PC-3 (cell line): ENCODE measurements at regions not wholly inside any gene's neighbourhood (a gene's known extent, or its start where the extent isn't known, plus 50 kb on each side); places are given as distances from the start of the nearest gene placed in this dataset.

Experiments
- ATAC-seq: fragments of 200-7000 bp; cut with Tn5 transposase; 2 replicates; pipeline ENCODE4 v1.9.1; 2020; ENCODE audit warnings: mild to moderate bottlenecking, moderate library complexity
- BruUV-seq: library from RNA; stranded (reverse); fragments of 400-500 nt; replicated peaks from 2 replicates; lab custom pipeline; 2021; lab: Mats Ljungman, UMichigan
- CTCF ChIA-PET: fragments of 300-600 bp; sonication (Branson Sonifier 250); formaldehyde crosslinking; loops from one replicate; lab custom pipeline; 2022; ENCODE audit warnings: antibody characterized with exemption; lab: Charles Lee
- POLR2A ChIA-PET: fragments of 300-600 bp; sonication (Branson Sonifier 250); formaldehyde crosslinking; loops from one replicate; lab custom pipeline; 2022; ENCODE audit warnings: antibody characterized with exemption; ENCODE audit not compliant: unreplicated experiment; lab: Charles Lee
- DNase-seq: peaks from one replicate; pipeline ENCODE4 v3.0.0-alpha.2; 2015
- H2AFZ ChIP-seq: fragments of 300-600 bp; sonication (generic); 2 replicates; pipeline ENCODE4 v1.6.0; 2016; ENCODE audit warnings: antibody characterized with exemption, low read length
- H3F3A ChIP-seq: fragments of 300-600 bp; sonication (generic); one replicate; pipeline ENCODE4 v1.6.0; 2017; ENCODE audit warnings: antibody characterized with exemption, low read length, control low read depth, mild to moderate bottlenecking; ENCODE audit not compliant: unreplicated experiment
- H3K27ac ChIP-seq: fragments of 300-600 bp; sonication (generic); 2 replicates; pipeline ENCODE4 v1.5.1; 2016; ENCODE audit warnings: mild to moderate bottlenecking, low read length
- H3K27me3 ChIP-seq: fragments of 300-600 bp; sonication (generic); 2 replicates; pipeline ENCODE4 v1.6.1; 2016; ENCODE audit warnings: low read length, mixed read lengths
- H3K36me3 ChIP-seq: fragments of 300-600 bp; sonication (generic); 2 replicates; pipeline ENCODE4 v1.6.1; 2016; ENCODE audit warnings: low read depth, mixed run types, low read length, mixed read lengths
- H3K4me1 ChIP-seq: fragments of 300-600 bp; sonication (generic); 2 replicates; pipeline ENCODE4 v1.5.1; 2016; ENCODE audit warnings: low read length; ENCODE audit not compliant: insufficient read depth
- H3K4me2 ChIP-seq: fragments of 300-600 bp; sonication (generic); 2 replicates; pipeline ENCODE4 v1.6.0; 2016; ENCODE audit warnings: low read length
- H3K4me3 ChIP-seq: fragments of 300-600 bp; sonication (generic); 2 replicates; pipeline ENCODE4 v1.5.1; 2016; ENCODE audit warnings: mild to moderate bottlenecking, low read length, mixed read lengths
- H3K79me2 ChIP-seq: fragments of 300-600 bp; sonication (generic); 2 replicates; pipeline ENCODE4 v1.6.1; 2017; ENCODE audit warnings: low read length, mixed read lengths
- H3K9ac ChIP-seq: fragments of 300-600 bp; sonication (generic); 2 replicates; pipeline ENCODE4 v1.6.0; 2016; ENCODE audit warnings: mild to moderate bottlenecking, low read length
- H3K9me2 ChIP-seq: fragments of 300-600 bp; sonication (generic); replicated peaks from 2 replicates; pipeline ENCODE4 v1.6.1; 2016; ENCODE audit warnings: mixed run types, low read length, mixed read lengths
- H3K9me3 ChIP-seq: fragments of 300-600 bp; sonication (generic); 2 replicates; pipeline ENCODE4 v1.6.1; 2016; ENCODE audit warnings: low read length, mixed read lengths
- H4K20me1 ChIP-seq: fragments of 300-600 bp; sonication (generic); 2 replicates; pipeline ENCODE4 v1.6.1; 2016; ENCODE audit warnings: low read length, mixed read lengths
- CTCF ChIP-seq: fragments of 300-600 bp; sonication (generic); conservative IDR thresholded peaks from 2 replicates; pipeline ENCODE4 v1.5.1; 2017; ENCODE audit warnings: antibody characterized with exemption, low read depth, mild to moderate bottlenecking, low read length
- EZH2 ChIP-seq: fragments of 300-600 bp; sonication (generic); IDR thresholded peaks from one replicate; pipeline ENCODE4 v1.6.1; 2017; ENCODE audit warnings: antibody characterized with exemption, mild to moderate bottlenecking, low read length; ENCODE audit not compliant: unreplicated experiment
- EZH2phosphoT487 ChIP-seq: fragments of 300-600 bp; sonication (generic); IDR thresholded peaks from 2 replicates; pipeline ENCODE4 v1.6.1; 2018; ENCODE audit warnings: mild to moderate bottlenecking, antibody characterized with exemption, low read length, borderline replicate concordance
- intact Hi-C: fragments of 100-400 bp; cut with micrococcal nuclease; formaldehyde crosslinking; loops from 2 replicates; pipeline ENCODE4 v1.9.0; 2023

GRCh38 chr10:113259576-113260226, 293.2 kb upstream of the HABP2 start:
- Histone ChIP-seq H3F3A (no peaks in the 10 kb centered on the region), H4K20me1 (no peaks in the 10 kb centered on the region), H3K4me2 (no peak overlapping the region), H2AFZ (no peak overlapping the region), H3K27ac (no peak overlapping the region), H3K9me2 (no peaks in the 10 kb centered on the region), H3K9ac (no peak overlapping the region), H3K27me3 (peaks cover 24% of the 10 kb centered on the region), H3K9me3 (no peaks in the 10 kb centered on the region), H3K36me3 (no peaks in the 10 kb centered on the region), H3K4me3 (no peak overlapping the region), H3K4me1 (no peaks in the 10 kb centered on the region), H3K79me2 (no peaks in the 10 kb centered on the region)
- DNase-seq (no peak), ATAC-seq (no peak)
- ChIA-PET CTCF (no interaction called here), POLR2A (no interaction called here)
- BruUV-seq, result no TSS peak
- intact Hi-C loops, result no loop called here
- no peak for TF ChIP-seq EZH2phosphoT487
- no peak for TF ChIP-seq CTCF
- TF ChIP-seq EZH2, result no peak

GRCh38 chr10:113261161-113261560, 291.7 kb upstream of the HABP2 start:
- intact Hi-C loops, result no loop called here
- TF ChIP-seq EZH2phosphoT487 (no peak), EZH2 (no peak), CTCF (no peak)
- CTCF ChIA-PET, result no interaction called here

DNA sequence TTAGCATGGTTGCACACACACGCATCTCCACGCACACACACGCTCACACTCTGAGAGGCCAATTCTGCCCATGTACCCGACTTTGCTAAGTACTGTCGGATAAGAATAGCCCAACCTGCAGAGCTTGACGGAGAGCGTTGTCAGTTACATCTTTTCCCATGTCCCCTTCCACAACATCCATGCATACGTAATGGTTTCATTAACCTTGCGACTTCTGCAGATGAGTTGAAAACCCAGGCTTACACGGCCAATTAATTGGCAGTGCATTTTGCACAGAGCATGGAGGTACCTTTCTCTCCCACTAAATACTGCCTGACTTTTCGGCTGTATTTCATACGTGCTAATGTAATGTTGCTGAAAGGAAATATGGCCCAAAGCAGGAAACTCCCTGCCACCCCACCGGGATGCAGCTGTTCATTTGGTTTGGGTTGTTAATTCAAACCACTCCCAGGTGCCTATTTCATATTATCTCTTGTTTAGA, 291.2 kb upstream of the HABP2 start:
- Histone ChIP-seq H3K9me3 (no peaks in the 10 kb centered on the region), H3F3A (no peaks in the 10 kb centered on the region), H4K20me1 (no peaks in the 10 kb centered on the region), H3K4me2 (no peak overlapping the region), H3K27ac (no peak overlapping the region), H3K79me2 (no peaks in the 10 kb centered on the region), H3K4me3 (no peak overlapping the region), H3K27me3 (peaks cover 21% of the 10 kb centered on the region), H3K4me1 (no peaks in the 10 kb centered on the region), H3K9me2 (no peaks in the 10 kb centered on the region), H3K9ac (no peak overlapping the region), H3K36me3 (no peaks in the 10 kb centered on the region), H2AFZ (no peak overlapping the region)
- POLR2A ChIA-PET, result no interaction called here
- BruUV-seq, result no TSS peak
- DNase-seq, result no peak
- TF ChIP-seq CTCF (no peak), EZH2 (no peak), EZH2phosphoT487 (no peak)
- ATAC-seq, result no peak
- intact Hi-C loops, result no loop called here
- CTCF ChIA-PET, result no interaction called here

More at GRCh38 chr10:113261161-113261560, 291.7 kb upstream of the HABP2 start:
- Histone ChIP-seq H3K4me3 (no peak overlapping the region), H3F3A (no peaks in the 10 kb centered on the region), H3K27ac (no peak overlapping the region), H3K9me2 (no peaks in the 10 kb centered on the region), H3K4me1 (no peaks in the 10 kb centered on the region), H3K4me2 (no peak overlapping the region), H4K20me1 (no peaks in the 10 kb centered on the region), H2AFZ (no peak overlapping the region), H3K9ac (no peak overlapping the region), H3K9me3 (no peaks in the 10 kb centered on the region), H3K27me3 (peaks cover 21% of the 10 kb centered on the region), H3K79me2 (no peaks in the 10 kb centered on the region), H3K36me3 (no peaks in the 10 kb centered on the region)
- ATAC-seq (no peak), DNase-seq (no peak)
- BruUV-seq, result no TSS peak
- POLR2A ChIA-PET, result no interaction called here
